Sigmoid colon (tissue), 3 donors: ENCODE measurements at regions not wholly inside any gene's neighbourhood (a gene's known extent, or its start where the extent isn't known, plus 50 kb on each side); places are given as distances from the start of the nearest gene placed in this dataset.

Source experiments
- CTCF ChIP-seq, 4 experiments: fragments of 450-650 bp in 3 of 4; fragments of 200-600 bp in 1 of 4; IDR thresholded peaks; one replicate each; pipeline ENCODE4 v1.5.1; 2016 to 2019; ENCODE audit warnings: antibody characterized with exemption in 4 of 4, mild to moderate bottlenecking in 3 of 4, moderate library complexity in 2 of 4
- POLR2A ChIP-seq, 2 donors: fragments of 450-650 bp; IDR thresholded peaks; one replicate each; pipeline ENCODE4 v1.6.1; 2016; ENCODE audit warnings: antibody characterized with exemption in 2 of 2, mild to moderate bottlenecking in 2 of 2, moderate library complexity in 2 of 2

DNA sequence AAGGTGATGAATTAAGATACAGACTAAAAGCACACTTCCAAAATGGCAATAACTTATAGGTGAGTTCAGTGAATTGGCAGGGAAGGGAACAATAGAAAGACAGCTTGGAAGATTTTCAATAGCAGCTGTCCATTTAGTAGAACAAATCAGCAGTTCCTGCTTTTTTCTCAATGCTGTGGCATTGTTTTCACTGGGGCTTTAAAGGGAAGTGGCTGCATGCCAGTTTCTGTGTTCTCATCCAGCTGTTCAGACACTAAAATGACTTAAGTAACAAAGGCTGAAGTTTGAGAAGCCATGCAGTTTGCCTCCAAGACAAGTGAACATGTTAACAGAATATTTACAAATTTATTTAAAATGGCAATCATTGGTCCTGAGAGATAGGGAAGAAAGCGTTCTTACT, 291.9 kb downstream of the FAM47A start:
- TF ChIP-seq CTCF (IDR thresholded peaks at IDR 0.05) (no peak), POLR2A (IDR thresholded peaks at IDR 0.05) (no peak)
